Left lung (tissue), 4 donors: ENCODE measurements at regions not wholly inside any gene's neighbourhood (a gene's known extent, or its start where the extent isn't known, plus 50 kb on each side); places are given as distances from the start of the nearest gene placed in this dataset.
A peak's percentile ranks its signal among the peaks of the same experiment; 100 is the strongest.

Experiments
- ATAC-seq: fragments of 200-7000 bp; cut with Tn5 transposase; one replicate; pipeline ENCODE4 v1.9.1; 2020; ENCODE audit warnings: moderate library complexity
- DNase-seq, 4 donors: peaks; one replicate each; pipeline ENCODE4 v3.0.0-alpha.2; 2013 to 2020
- H3K27ac ChIP-seq, 2 donors: fragments of 200-600 bp; sonication (generic) in 1 of 2; one replicate each; pipeline versions ENCODE4 v1.5.0 to v1.8.0; 2020 to 2021
- H3K27me3 ChIP-seq, 2 donors: fragments of 200-600 bp; sonication (generic) in 1 of 2; one replicate each; pipeline versions ENCODE4 v1.5.0 to v1.8.0; 2020 to 2021
- H3K36me3 ChIP-seq, 2 donors: fragments of 200-600 bp; sonication (generic) in 1 of 2; one replicate each; pipeline versions ENCODE4 v1.5.0 to v1.8.0; 2020 to 2021
- H3K4me1 ChIP-seq, 2 donors: fragments of 200-600 bp; one replicate each; pipeline ENCODE4 v1.8.0; 2021
- H3K4me3 ChIP-seq, 2 donors: fragments of 200-600 bp; sonication (generic) in 1 of 2; one replicate each; pipeline versions ENCODE4 v1.5.0 to v1.8.0; 2020 to 2021; ENCODE audit warnings: mild to moderate bottlenecking in 1 of 2
- H3K9me3 ChIP-seq, 2 donors: fragments of 200-600 bp; sonication (generic) in 1 of 2; one replicate each; pipeline versions ENCODE4 v1.5.0 to v1.8.0; 2020 to 2021
- intact Hi-C, 2 donors: fragments of 100-400 bp; cut with DNase I; formaldehyde crosslinking; loops; one replicate each; pipeline versions ENCODE4 v1.11.2 to v1.14.2; 2022
- TF ChIP-seq, protein P1 (sequence below), 2 donors: fragments of 200-600 bp; sonication (generic) in 1 of 2; IDR thresholded peaks; one replicate each; pipeline versions ENCODE4 v1.5.0 to v1.8.0; 2021; ENCODE audit warnings: antibody characterized with exemption in 2 of 2
- donor health status: DM: no; HTN: yes; CAD: no.
- donor health status: DM: no; HTN: no; CAD: no.

DNA sequence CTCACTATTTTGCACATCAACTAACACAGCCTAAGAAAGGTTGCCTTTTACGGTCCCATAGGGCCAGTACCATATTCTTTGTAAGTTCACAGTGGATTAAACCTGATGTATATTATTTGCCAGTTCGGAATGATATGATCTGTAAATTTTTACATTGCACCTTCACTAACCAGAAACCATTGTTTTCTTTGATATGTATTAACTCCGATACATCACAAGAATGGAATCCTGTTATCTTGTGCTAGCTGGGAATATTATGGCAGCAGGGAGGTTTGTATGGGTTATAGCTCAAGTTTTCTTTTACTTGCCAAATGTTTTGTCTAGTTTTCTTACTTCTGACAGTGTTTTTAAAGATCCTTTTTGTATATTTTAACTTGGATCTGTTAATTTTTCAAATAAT is 51.4 kb upstream of the S1PR1 start:
- TF ChIP-seq, protein P1, sequence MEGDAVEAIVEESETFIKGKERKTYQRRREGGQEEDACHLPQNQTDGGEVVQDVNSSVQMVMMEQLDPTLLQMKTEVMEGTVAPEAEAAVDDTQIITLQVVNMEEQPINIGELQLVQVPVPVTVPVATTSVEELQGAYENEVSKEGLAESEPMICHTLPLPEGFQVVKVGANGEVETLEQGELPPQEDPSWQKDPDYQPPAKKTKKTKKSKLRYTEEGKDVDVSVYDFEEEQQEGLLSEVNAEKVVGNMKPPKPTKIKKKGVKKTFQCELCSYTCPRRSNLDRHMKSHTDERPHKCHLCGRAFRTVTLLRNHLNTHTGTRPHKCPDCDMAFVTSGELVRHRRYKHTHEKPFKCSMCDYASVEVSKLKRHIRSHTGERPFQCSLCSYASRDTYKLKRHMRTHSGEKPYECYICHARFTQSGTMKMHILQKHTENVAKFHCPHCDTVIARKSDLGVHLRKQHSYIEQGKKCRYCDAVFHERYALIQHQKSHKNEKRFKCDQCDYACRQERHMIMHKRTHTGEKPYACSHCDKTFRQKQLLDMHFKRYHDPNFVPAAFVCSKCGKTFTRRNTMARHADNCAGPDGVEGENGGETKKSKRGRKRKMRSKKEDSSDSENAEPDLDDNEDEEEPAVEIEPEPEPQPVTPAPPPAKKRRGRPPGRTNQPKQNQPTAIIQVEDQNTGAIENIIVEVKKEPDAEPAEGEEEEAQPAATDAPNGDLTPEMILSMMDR (IDR thresholded peaks at IDR 0.05) = no peak
- Histone ChIP-seq H3K27me3 (no peaks in the 10 kb centered on the region), H3K9me3 (no peaks in the 10 kb centered on the region), H3K4me1 (peaks cover 0 to 21% of the 10 kb centered on the region in 2 donors), H3K27ac (no peak overlapping the region), H3K4me3 (no peak overlapping the region), H3K36me3 (no peaks in the 10 kb centered on the region)
- intact Hi-C loops = no loop called here
- DNase-seq (no peak), ATAC-seq (no peak)

DNA sequence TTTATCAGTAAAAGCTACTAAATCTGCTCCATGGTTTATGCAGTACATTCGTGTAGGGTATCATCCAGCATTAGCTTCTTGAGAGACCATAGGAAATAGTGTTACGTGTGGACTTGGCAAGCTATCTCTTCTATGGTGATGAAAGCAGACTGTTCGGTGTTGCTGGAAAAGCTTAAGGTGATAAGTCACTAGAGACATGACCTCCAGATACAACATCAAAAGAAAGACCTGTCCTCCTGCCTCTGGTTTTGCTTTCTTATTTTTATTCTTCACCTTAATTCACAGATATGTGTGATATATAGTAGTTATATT is 53.5 kb upstream of the S1PR1 start:
- intact Hi-C loops = no loop called here
- no peaks in the 10 kb centered on the region for H3K27me3 ChIP-seq
- TF ChIP-seq, protein P1 (IDR thresholded peaks at IDR 0.05) = no peak
- no peaks in the 10 kb centered on the region for H3K36me3 ChIP-seq
- no peak overlapping the region for H3K4me3 ChIP-seq
- ATAC-seq = no peak
- DNase-seq = peak in 1 of 4 donors; percentile 28
- no peaks in the 10 kb centered on the region for H3K9me3 ChIP-seq
- H3K27ac ChIP-seq = no peak overlapping the region
- H3K4me1 ChIP-seq = peaks cover 0 to 19% of the 10 kb centered on the region in 2 donors

DNA sequence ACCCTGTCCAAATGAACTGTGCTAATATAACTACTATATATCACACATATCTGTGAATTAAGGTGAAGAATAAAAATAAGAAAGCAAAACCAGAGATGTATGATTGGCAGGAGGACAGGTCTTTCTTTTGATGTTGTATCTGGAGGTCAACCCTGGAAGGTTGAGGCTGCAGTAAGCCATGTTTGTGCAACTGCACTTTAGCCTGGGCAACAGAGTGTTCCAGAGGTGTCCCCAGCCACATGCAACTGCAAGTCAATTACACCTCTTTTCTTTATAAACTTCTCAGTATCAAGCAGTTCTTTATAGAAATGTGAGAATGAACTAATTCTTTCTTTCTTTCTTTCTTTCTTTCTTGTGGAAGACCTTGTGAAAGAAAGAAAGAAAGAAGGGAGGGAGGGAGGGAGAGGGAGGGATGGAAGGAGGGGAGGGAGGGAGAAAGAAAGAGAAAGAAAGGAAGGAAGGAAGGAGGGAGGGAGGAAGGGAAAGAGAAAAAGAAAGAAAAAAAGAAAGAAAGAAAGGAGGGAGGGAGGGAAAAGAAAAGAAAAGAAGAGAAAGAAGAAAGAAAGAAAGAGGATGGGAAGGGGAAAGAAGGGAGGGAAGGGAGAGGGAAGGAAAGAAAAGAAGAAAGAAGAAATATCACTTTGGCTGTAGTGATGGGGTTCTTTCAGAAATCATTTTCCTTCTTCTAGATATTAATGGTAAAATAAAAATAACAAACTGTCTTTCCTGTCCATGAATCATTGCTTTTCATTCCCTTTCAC is 54.0 kb upstream of the S1PR1 start:
- H3K27ac ChIP-seq = peak overlapping the region; percentile 21 to 35
- ATAC-seq = no peak

DNA sequence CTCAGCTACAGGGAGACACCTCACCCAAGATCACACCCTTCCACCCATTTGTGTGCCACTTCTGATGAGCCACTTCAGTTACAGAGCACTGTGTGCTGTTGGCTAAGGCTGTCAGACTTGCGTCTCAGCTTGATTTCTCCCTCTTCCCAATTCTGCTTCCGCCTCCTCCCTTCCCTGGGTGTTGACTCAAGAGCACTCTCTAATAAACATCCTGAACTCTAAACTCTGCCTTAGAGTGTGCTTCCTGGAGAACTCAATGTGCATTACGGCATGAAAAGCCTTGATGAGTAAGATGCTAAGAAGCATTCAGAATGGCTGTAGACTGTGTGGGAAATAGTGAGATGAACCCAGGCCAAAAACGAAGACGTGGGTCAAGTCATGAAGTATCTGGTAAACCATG is 54.9 kb upstream of the S1PR1 start:
- Histone ChIP-seq H3K27ac (peak overlapping the region; percentile 16 to 21), H3K4me1 (peaks cover 0 to 5% of the 10 kb centered on the region in 2 donors), H3K27me3 (no peaks in the 10 kb centered on the region), H3K9me3 (no peaks in the 10 kb centered on the region), H3K4me3 (no peak overlapping the region), H3K36me3 (no peaks in the 10 kb centered on the region)
- intact Hi-C loops = no loop called here
- DNase-seq (no peak), ATAC-seq (peak; percentile 49)
- TF ChIP-seq, protein P1 (IDR thresholded peaks at IDR 0.05) = no peak

More for the DNA sequence above, 54.0 kb upstream of the S1PR1 start:
- H3K9me3 ChIP-seq = no peaks in the 10 kb centered on the region
- intact Hi-C loops = no loop called here
- no peak for DNase-seq
- TF ChIP-seq, protein P1 (IDR thresholded peaks at IDR 0.05) = no peak
- peaks cover 0 to 14% of the 10 kb centered on the region in 2 donors for H3K4me1 ChIP-seq
- H3K4me3 ChIP-seq = no peak overlapping the region
- H3K27me3 ChIP-seq = no peaks in the 10 kb centered on the region
- no peaks in the 10 kb centered on the region for H3K36me3 ChIP-seq

DNA sequence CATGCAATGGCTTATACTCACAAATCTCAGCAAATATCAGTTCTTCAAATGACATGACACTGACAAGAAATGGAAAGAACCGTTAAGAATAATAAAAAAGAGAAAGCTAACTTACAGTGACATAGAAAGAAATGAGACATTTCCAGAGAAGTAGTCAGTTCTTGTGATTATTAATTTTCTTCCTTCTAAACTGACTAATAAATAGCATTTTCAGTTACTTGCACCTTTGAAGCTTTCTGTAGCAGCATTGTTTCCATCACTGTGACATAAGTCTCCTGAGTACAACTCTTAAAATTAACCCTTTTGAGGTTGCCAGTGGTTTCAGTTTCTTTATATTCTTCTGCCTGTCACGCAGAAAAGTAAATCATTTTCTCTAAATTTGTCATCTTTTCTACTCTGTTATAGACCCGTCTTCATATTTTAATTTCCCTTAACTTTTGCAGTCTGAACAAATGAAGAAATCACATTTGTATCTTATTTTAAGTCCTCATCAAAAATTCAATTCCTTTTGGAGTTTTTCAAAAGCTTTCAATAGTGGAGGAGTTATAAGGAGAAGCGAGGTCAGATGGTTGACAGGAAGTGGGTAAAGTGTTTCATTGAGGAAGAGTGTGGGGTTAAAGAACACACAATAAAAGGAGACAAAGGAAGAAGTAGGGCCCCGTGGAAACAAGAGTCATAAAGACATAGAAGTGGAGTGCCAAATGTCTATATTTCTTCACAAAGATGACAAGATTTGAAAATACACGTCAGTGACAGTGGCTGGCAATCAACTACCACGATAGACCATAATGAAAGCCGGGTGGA is 57.9 kb upstream of the S1PR1 start:
- TF ChIP-seq, protein P1 (IDR thresholded peaks at IDR 0.05) = no peak
- ATAC-seq = peak; percentile 29

More for the DNA sequence above, 57.9 kb upstream of the S1PR1 start:
- no peaks in the 10 kb centered on the region for H3K4me1 ChIP-seq
- no peak for DNase-seq
- no peak overlapping the region for H3K27ac ChIP-seq
- intact Hi-C loops = no loop called here
- no peaks in the 10 kb centered on the region for H3K9me3 ChIP-seq
- no peaks in the 10 kb centered on the region for H3K27me3 ChIP-seq
- no peak overlapping the region for H3K4me3 ChIP-seq
- no peaks in the 10 kb centered on the region for H3K36me3 ChIP-seq
